PC-9 (cell line): ENCODE measurements at regions not wholly inside any gene's neighbourhood (a gene's known extent, or its start where the extent isn't known, plus 50 kb on each side); places are given as distances from the start of the nearest gene placed in this dataset.

Source experiments
- CTCF ChIP-seq: fragments of 200-600 bp; sonication (generic); conservative IDR thresholded peaks from 2 replicates; pipeline ENCODE4 v1.6.1; 2017; ENCODE audit warnings: mixed run types, antibody characterized with exemption, mild to moderate bottlenecking, moderate library complexity
- EZH2 ChIP-seq: fragments of 200-600 bp; sonication (generic); IDR thresholded peaks from 2 replicates; pipeline ENCODE4 v1.8.0; 2017; ENCODE audit warnings: antibody characterized with exemption, low read depth

GRCh38 chr10:64209561-64209960 is 688.4 kb downstream of the REEP3 start:
- TF ChIP-seq CTCF (no peak), EZH2 (no peak)
